ENCODE measurements at regions not wholly inside any gene's neighbourhood (a gene's known extent, or its start where the extent isn't known, plus 50 kb on each side); places are given as distances from the start of the nearest gene placed in this dataset.

DNA sequence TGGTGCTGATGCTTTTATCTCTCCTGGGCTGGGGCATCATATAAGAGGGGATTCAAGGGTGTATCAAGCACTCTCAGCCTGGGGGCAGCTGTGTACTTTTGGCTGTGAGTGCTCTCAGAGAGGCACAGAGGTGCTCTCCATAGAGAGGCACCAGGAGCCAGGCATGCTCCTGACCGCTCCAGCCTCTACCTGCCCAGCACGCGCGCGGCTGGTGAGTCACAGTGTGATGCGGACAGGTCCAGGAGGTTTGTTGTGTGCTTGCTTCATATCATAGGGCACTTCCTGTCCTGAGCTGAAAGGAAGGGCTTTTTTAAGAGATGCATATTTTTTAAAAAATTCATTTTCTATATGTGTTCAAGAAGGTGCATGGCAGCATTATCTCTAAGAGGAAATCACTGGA, 93.6 kb upstream of the BCAR3 start:
- ChIA-PET POLR2A (no interaction called here), CTCF (interaction anchor here (1.0 to 1.2 kb wide), 3 partner anchors 25 to 146 kb away, joined by 3 to 4 read pairs (median 3); no protein-coding TSS in a partner anchor)
- Mint-ChIP-seq H3K9me3 (peaks cover 4% of the 10 kb centered on the region), H3K27ac (peak overlapping the region; percentile 22; the same call in 1 of the 2 replicates), H3K4me1 (peaks cover 16% of the 10 kb centered on the region), H3K36me3 (no peaks in the 10 kb centered on the region), H3K4me3 (no peak overlapping the region), H3K27me3 (ENCODE audit: low read depth) (no peaks in the 10 kb centered on the region)
- no peak for DNase-seq (ENCODE audit: low spot score)
- no peak for TF ChIP-seq GRHL2 (CRISPR knock-in tag; IDR thresholded peaks at IDR 0.05; ENCODE audit: insufficient replicate concordance, severe bottlenecking)
- no peak for TF ChIP-seq ZNF425 (CRISPR knock-in tag; conservative IDR thresholded peaks at IDR 0.05)
- TF ChIP-seq ZNF138 (CRISPR knock-in tag; conservative IDR thresholded peaks at IDR 0.05) = no peak
- no peak for TF ChIP-seq SMAD3 (CRISPR knock-in tag; IDR thresholded peaks at IDR 0.05; ENCODE audit: borderline replicate concordance)
- TF ChIP-seq ZSCAN18 (CRISPR knock-in tag; IDR thresholded peaks at IDR 0.05) = no peak
- TF ChIP-seq NFYB (CRISPR knock-in tag; conservative IDR thresholded peaks at IDR 0.05; ENCODE audit: low read depth) = no peak
- TF ChIP-seq, protein P1, sequence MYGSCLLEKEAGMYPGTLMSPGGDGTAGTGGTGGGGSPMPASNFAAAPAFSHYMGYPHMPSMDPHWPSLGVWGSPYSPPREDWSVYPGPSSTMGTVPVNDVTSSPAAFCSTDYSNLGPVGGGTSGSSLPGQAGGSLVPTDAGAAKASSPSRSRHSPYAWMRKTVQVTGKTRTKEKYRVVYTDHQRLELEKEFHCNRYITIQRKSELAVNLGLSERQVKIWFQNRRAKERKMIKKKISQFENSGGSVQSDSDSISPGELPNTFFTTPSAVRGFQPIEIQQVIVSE (CRISPR knock-in tag; IDR thresholded peaks at IDR 0.05; ENCODE audit: borderline replicate concordance) = no peak
- ATAC-seq = peak; percentile 42; the same call in 1 of the 2 replicates

DNA sequence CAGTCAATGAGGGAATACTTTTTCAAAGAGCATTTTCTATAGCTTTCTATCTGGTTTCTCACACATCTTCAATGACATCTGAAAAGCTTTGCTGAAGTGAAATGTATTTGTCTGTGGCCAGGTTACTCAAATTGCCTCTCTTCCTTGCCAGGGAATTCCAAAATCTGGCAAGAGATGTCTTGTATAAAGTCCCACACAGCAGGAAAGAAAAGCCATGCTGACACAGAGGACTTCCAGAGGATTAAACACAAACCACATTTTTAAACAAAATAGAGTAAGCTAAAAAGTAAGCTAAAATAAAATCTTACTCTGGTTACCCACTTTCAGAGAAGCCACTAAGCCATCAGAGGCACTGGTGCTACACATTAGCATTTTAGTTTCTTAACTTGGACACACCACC, 93.1 kb upstream of the BCAR3 start:
- H3K27ac Mint-ChIP-seq = peak overlapping the region; percentile 22; the same call in 1 of the 2 replicates
- no peaks in the 10 kb centered on the region for H3K27me3 Mint-ChIP-seq (ENCODE audit: low read depth)
- no peak for DNase-seq (ENCODE audit: low spot score)
- H3K9me3 Mint-ChIP-seq = no peaks in the 10 kb centered on the region
- no peaks in the 10 kb centered on the region for H3K36me3 Mint-ChIP-seq
- CTCF ChIA-PET = interaction anchor here (1.0 to 1.2 kb wide), 3 partner anchors 24 to 145 kb away, joined by 3 to 4 read pairs (median 3); no protein-coding TSS in a partner anchor
- H3K4me3 Mint-ChIP-seq = no peak overlapping the region
- POLR2A ChIA-PET = no interaction called here
- ATAC-seq = no peak
- H3K4me1 Mint-ChIP-seq = peaks cover 15% of the 10 kb centered on the region
- TF ChIP-seq MYBL2 (CRISPR knock-in tag; IDR thresholded peaks at IDR 0.05) (no peak), JAZF1 (CRISPR knock-in tag; IDR thresholded peaks at IDR 0.05) (no peak), ZNF138 (CRISPR knock-in tag; conservative IDR thresholded peaks at IDR 0.05) (no peak), IRF2 (CRISPR knock-in tag; IDR thresholded peaks at IDR 0.05; ENCODE audit: borderline replicate concordance, low read depth) (no peak), AFF4 (CRISPR knock-in tag; IDR thresholded peaks at IDR 0.05; ENCODE audit: borderline replicate concordance) (no peak), SMAD4 (CRISPR knock-in tag; IDR thresholded peaks at IDR 0.05) (no peak), GABPB1 (CRISPR knock-in tag; IDR thresholded peaks at IDR 0.05) (no peak), MAX (CRISPR knock-in tag; IDR thresholded peaks at IDR 0.05) (no peak), ZNF232 (CRISPR knock-in tag; IDR thresholded peaks at IDR 0.05) (no peak), ZMAT4 (CRISPR knock-in tag; IDR thresholded peaks at IDR 0.05) (no peak), FOXK1 (CRISPR knock-in tag; IDR thresholded peaks at IDR 0.05) (no peak), NFATC4 (CRISPR knock-in tag; IDR thresholded peaks at IDR 0.05) (no peak), ATF3 (CRISPR knock-in tag; conservative IDR thresholded peaks at IDR 0.05) (no peak), ATF2 (CRISPR knock-in tag; IDR thresholded peaks at IDR 0.05; ENCODE audit: borderline replicate concordance, low read depth) (no peak), NR2C2 (CRISPR knock-in tag; IDR thresholded peaks at IDR 0.05) (no peak)
- TF ChIP-seq, protein P1 (CRISPR knock-in tag; IDR thresholded peaks at IDR 0.05; ENCODE audit: borderline replicate concordance) = no peak
- TF ChIP-seq, protein P2, sequence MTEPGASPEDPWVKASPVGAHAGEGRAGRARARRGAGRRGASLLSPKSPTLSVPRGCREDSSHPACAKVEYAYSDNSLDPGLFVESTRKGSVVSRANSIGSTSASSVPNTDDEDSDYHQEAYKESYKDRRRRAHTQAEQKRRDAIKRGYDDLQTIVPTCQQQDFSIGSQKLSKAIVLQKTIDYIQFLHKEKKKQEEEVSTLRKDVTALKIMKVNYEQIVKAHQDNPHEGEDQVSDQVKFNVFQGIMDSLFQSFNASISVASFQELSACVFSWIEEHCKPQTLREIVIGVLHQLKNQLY (CRISPR knock-in tag; IDR thresholded peaks at IDR 0.05) = no peak

All from WTC11 (cell line).